Thyroid gland (tissue), 4 donors: ENCODE measurements at regions not wholly inside any gene's neighbourhood (a gene's known extent, or its start where the extent isn't known, plus 50 kb on each side); places are given as distances from the start of the nearest gene placed in this dataset.
"Not testable (repeated sequence)": the region's sequence is repeated elsewhere in the genome, so short reads cannot be mapped to it uniquely, and the experiment has no call there.

Source experiments
- DNase-seq, 2 donors: peaks; one replicate each; pipeline ENCODE4 v3.0.0-alpha.2; 2019
- H3K27ac ChIP-seq, 3 donors: fragments of 200-600 bp; sonication (generic); 1 replicate in 2 of 3; 2 replicates in 1 of 3; pipeline ENCODE4 v1.5.1; 2016 to 2019; ENCODE audit warnings: mild to moderate bottlenecking in 1 of 3, moderate library complexity in 1 of 3
- H3K27me3 ChIP-seq: fragments of 200-600 bp; sonication (generic); one replicate; pipeline ENCODE4 v1.5.1; 2019
- H3K36me3 ChIP-seq, 2 donors: fragments of 200-600 bp; sonication (generic); one replicate each; pipeline ENCODE4 v1.5.1; 2016 to 2019
- H3K4me1 ChIP-seq, 2 donors: fragments of 200-600 bp; sonication (generic); one replicate each; pipeline ENCODE4 v1.5.1; 2017 to 2019
- H3K4me3 ChIP-seq, 3 donors: fragments of 200-600 bp; sonication (generic); replicated peaks in 1 of 3; 1 replicate in 2 of 3; 2 replicates in 1 of 3; pipeline ENCODE4 v1.5.1; 2016; ENCODE audit warnings: mild to moderate bottlenecking in 1 of 3
- H3K9me3 ChIP-seq: fragments of 200-600 bp; sonication (generic); one replicate; pipeline ENCODE4 v1.5.1; 2017
- CTCF ChIP-seq, 6 experiments: fragments of 200-600 bp in 3 of 6; fragments of 450-650 bp in 3 of 6; sonication (generic) in 3 of 6; IDR thresholded peaks; one replicate each; pipeline ENCODE4 v1.5.1; 2016 to 2019; ENCODE audit warnings: antibody characterized with exemption in 6 of 6, mild to moderate bottlenecking in 2 of 6, inconsistent platforms in 1 of 6, moderate library complexity in 1 of 6
- POLR2A ChIP-seq, 2 donors: fragments of 450-650 bp; IDR thresholded peaks; one replicate each; pipeline ENCODE4 v1.6.1; 2017; ENCODE audit warnings: antibody characterized with exemption in 2 of 2, mild to moderate bottlenecking in 2 of 2, moderate library complexity in 1 of 2
- WGBS, 2 donors: methylation state at CpG; one replicate each; pipeline ENCODE4 v1.1.5; 2017; 5-methylcytosine and 5-hydroxymethylcytosine counted together
- intact Hi-C: fragments of 100-400 bp; cut with DNase I; formaldehyde crosslinking; loops from one replicate; pipeline ENCODE4 v1.15.1; 2023

- H3K9me3 ChIP-seq = no peaks in the 10 kb centered on the region
- 34 to 67% methylated on average over 4 of the region's 4 CpGs for WGBS, 2 donors
- no peak overlapping the region for H3K4me3 ChIP-seq
- H3K36me3 ChIP-seq = no peaks in the 10 kb centered on the region
- intact Hi-C loops = no loop called here
- no peak for DNase-seq
- no peaks in the 10 kb centered on the region for H3K4me1 ChIP-seq
- H3K27me3 ChIP-seq = no peaks in the 10 kb centered on the region
- no peak for TF ChIP-seq CTCF (IDR thresholded peaks at IDR 0.05)
- TF ChIP-seq POLR2A (IDR thresholded peaks at IDR 0.05) = no peak
- no peak overlapping the region for H3K27ac ChIP-seq
These were observed 230.9 kb upstream of the FSIP2 start for GRCh38 chr2:185507719-185508118.

DNA sequence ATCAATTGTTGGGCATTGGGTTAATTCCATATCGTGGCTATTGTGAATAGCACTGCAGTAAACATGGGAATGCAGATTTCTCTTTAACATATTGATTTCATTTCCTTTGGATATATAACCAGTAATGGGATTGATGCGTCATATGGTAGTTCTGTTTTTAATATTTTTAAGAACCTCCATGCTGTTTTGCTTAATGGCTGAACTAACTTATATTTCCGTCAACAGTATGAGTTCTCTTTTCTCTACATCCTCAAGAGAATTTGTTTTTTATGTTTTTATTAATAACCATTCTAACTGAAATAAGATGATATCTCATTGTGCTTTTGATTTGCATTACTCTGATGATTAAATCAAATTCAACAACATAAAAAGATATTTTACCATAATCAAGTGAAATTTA is 228.5 kb upstream of the FSIP2 start:
- Histone ChIP-seq H3K4me1 (no peaks in the 10 kb centered on the region), H3K27ac (no peak overlapping the region), H3K36me3 (no peaks in the 10 kb centered on the region), H3K27me3 (no peaks in the 10 kb centered on the region), H3K4me3 (no peak overlapping the region), H3K9me3 (no peaks in the 10 kb centered on the region)
- TF ChIP-seq CTCF (IDR thresholded peaks at IDR 0.05) (no peak), POLR2A (IDR thresholded peaks at IDR 0.05) (no peak)
- intact Hi-C loops = no loop called here
- no peak for DNase-seq
- 91 to 95% methylated on average over 3 of the region's 3 CpGs for WGBS, 2 donors

- Histone ChIP-seq H3K9me3 (no peaks in the 10 kb centered on the region), H3K27ac (no peak overlapping the region), H3K36me3 (no peaks in the 10 kb centered on the region), H3K4me1 (no peaks in the 10 kb centered on the region), H3K27me3 (no peaks in the 10 kb centered on the region), H3K4me3 (no peak overlapping the region)
- 94 to 97% methylated on average over 2 of the region's 2 CpGs for WGBS, 2 donors
- DNase-seq = no peak
- intact Hi-C loops = no loop called here
- no peak for TF ChIP-seq POLR2A (IDR thresholded peaks at IDR 0.05)
- no peak for TF ChIP-seq CTCF (IDR thresholded peaks at IDR 0.05)
These were observed 226.7 kb upstream of the FSIP2 start for GRCh38 chr2:185511925-185512324.

GRCh38 chr2:185522472-185522871 is 216.1 kb upstream of the FSIP2 start:
- intact Hi-C loops = no loop called here
- H3K4me3 ChIP-seq = no peak overlapping the region
- H3K36me3 ChIP-seq = no peaks in the 10 kb centered on the region
- no peaks in the 10 kb centered on the region for H3K27me3 ChIP-seq
- H3K4me1 ChIP-seq = no peaks in the 10 kb centered on the region
- no peak overlapping the region for H3K27ac ChIP-seq
- WGBS, 2 donors = 73 to 79% methylated on average over 6 of the region's 6 CpGs
- no peak for TF ChIP-seq CTCF (IDR thresholded peaks at IDR 0.05)
- TF ChIP-seq POLR2A (IDR thresholded peaks at IDR 0.05) = no peak
- DNase-seq = no peak
- H3K9me3 ChIP-seq = no peaks in the 10 kb centered on the region

DNA sequence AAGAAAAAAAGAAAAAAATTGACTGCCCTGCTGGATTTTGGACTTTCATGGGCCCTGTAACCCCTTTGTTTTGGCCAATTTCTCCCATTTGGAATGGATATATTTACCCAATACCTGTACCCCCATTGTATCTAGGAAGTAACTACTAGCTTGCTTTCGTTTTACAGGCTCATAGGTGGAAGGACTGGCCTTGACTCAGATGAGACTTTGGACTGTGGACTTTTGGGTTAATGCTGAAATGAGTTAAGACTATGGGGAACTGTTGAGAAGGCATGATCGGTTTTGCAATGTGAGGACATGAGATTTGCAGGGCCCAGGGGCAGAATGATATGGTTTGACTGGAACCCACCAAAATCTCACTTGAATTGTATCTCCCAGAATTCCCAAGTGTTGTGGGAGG is 214.4 kb upstream of the FSIP2 start:
- 74 to 80% methylated on average over 2 of the region's 2 CpGs for WGBS, 2 donors
- H3K36me3 ChIP-seq, H3K9me3 ChIP-seq, intact Hi-C loops, H3K27me3 ChIP-seq, H3K27ac ChIP-seq, DNase-seq, H3K4me3 ChIP-seq, H3K4me1 ChIP-seq: not testable (repeated sequence)

- WGBS, 2 donors = 92 to 93% methylated on average over 1 of the region's 1 CpG
- H3K9me3 ChIP-seq = no peaks in the 10 kb centered on the region
- no peaks in the 10 kb centered on the region for H3K4me1 ChIP-seq
- no peaks in the 10 kb centered on the region for H3K27me3 ChIP-seq
- no peak for DNase-seq
- H3K36me3 ChIP-seq = no peaks in the 10 kb centered on the region
- no peak overlapping the region for H3K4me3 ChIP-seq
- intact Hi-C loops = no loop called here
- H3K27ac ChIP-seq = no peak overlapping the region
- no peak for TF ChIP-seq CTCF (IDR thresholded peaks at IDR 0.05)
These were observed 212.4 kb upstream of the FSIP2 start for GRCh38 chr2:185526161-185526560.
